ENCODE measurements at regions not wholly inside any gene's neighbourhood (a gene's known extent, or its start where the extent isn't known, plus 50 kb on each side); places are given as distances from the start of the nearest gene placed in this dataset.
"Not testable (repeated sequence)": the region's sequence is repeated elsewhere in the genome, so short reads cannot be mapped to it uniquely, and the experiment has no call there.

GRCh38 chr14:34177466-34177865 is 226.6 kb upstream of the EGLN3 start:
- no peak for DNase-seq (ENCODE audit: low read depth, low spot score)

DNA sequence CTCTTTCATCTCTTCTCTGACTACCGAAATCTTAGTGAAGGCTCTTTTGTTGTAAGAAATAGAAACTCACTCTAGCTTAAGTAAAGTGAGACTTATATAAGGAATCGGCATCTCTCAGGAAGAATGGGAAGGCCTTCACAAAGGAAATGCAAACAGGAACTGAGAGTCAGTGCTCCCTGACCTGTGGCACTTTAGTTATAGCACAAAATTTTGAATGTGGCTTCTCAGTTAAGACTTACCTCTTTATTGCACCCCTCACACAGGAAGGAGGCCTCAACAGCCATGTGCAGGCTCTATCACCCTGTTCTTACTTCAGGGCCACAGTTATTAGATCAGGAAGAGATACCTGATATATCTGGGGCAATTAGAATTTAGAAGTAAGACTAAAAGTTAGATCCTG is 224.7 kb upstream of the EGLN3 start:
- no peak for DNase-seq (ENCODE audit: low read depth, low spot score)

DNA sequence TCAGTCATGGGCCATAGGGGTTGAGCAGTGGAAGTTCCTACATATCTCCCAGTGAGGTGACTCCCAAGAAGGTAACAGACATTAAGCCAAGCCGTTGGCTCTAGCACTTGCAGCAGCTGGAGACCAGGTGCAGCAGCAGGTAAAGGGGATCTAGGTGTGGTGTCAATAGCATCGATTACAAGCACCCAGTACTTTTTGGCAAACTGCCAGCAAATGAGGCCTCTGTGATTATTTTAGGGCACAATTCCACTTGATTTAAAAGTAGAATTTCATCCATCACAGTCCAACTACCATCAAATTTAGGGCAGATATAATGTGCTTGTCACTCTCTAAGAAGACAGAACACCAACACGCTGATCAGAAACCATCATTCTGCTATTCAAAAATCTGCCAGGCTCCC is 224.1 kb upstream of the EGLN3 start:
- DNase-seq (ENCODE audit: low read depth, low spot score), result no peak

DNA sequence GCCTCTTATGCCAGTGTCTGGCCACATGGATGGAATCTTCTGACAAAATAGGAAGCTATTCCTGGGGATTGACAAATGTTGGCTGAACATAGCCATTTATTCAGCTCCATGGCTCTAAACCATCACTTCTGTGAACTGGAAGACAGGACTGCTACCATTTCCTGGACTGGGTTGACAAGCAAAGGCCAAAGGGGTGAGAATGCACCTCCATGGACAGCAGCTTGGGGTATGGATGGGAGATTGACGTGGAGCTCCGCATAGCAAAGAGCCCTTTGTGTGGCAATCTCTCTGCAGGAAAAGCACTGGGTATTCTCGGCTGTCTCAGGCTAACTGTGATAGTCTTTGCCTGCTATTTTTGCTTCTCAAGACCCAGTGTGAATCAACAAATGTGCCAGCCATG is 223.0 kb upstream of the EGLN3 start:
- DNase-seq (ENCODE audit: low read depth, low spot score), result no peak

- no peak for DNase-seq (ENCODE audit: low read depth, low spot score)
These were observed 221.9 kb upstream of the EGLN3 start for GRCh38 chr14:34172550-34173368.

DNA sequence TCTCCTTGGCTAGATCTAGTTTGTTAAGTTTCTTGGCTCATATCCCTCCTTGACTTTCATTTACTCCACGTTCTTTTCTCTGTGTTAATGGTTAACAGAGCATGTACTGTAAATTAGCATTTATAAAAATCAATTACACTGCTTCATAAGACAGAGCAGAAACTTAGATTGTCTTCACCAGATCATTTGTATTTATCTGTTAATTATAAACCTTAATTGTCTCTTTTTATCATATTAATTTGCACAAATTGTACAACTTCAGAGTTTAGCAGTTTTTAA is 221.2 kb upstream of the EGLN3 start:
- no peak for DNase-seq (ENCODE audit: low read depth, low spot score)

DNA sequence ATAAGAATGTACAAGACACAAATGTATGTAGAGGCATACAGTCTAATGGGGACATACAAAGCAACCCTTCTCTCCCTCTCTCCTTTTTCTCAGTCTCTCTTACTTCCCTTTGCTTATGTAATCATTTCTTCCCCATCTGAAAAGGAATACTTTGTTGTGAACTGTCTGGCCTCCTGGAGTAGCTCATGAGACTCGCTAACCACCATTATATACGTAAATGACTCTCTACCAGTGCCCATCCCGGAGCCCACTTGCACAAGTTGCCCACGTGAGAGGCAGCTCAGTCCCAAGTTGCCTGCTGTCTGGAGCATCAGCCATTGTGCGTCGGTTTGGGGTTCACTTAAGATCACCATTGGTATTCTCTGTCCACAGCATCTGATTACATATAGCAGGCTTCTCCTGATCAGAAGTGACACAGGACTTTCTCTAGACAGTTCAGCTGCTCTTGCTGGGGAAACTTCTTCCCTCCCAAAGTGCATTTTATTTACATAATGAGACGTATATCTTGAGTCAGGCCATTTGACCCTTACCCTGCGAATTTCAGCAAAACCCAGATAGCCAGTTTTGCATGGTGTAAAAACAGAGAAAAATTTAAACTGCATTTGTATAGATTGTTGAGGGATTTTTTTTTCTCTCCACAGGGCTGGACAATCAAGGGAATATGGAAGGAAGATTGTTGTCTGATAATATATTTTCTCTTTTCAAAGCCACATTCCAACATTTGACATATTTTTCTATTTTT is 220.7 kb upstream of the EGLN3 start:
- no peak for DNase-seq (ENCODE audit: low read depth, low spot score)

DNA sequence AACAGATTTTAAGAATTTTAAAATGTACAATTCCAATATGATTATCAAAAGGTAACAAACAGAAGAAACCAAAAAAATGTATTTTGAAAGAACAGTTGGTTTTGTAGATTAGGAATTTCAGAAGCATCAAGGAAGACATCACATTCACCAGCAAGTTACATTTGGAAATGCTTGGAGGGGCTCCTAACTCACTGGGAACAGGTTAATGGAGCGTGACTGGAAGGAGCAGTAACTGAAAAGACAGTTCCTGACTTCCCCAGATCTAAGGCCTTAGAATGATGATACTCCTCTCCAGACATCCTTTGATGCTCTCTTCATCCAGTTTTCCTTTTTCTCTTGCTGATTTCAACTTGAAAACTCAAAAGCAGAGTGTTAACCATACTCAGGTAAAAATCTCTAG is 220.0 kb upstream of the EGLN3 start:
- DNase-seq (ENCODE audit: low read depth, low spot score), result no peak

GRCh38 chr14:34169561-34169960 is 218.7 kb upstream of the EGLN3 start:
- DNase-seq (ENCODE audit: low read depth, low spot score), result no peak

GRCh38 chr14:34168656-34169055 is 217.8 kb upstream of the EGLN3 start:
- no peak for DNase-seq (ENCODE audit: low read depth, low spot score)

DNA sequence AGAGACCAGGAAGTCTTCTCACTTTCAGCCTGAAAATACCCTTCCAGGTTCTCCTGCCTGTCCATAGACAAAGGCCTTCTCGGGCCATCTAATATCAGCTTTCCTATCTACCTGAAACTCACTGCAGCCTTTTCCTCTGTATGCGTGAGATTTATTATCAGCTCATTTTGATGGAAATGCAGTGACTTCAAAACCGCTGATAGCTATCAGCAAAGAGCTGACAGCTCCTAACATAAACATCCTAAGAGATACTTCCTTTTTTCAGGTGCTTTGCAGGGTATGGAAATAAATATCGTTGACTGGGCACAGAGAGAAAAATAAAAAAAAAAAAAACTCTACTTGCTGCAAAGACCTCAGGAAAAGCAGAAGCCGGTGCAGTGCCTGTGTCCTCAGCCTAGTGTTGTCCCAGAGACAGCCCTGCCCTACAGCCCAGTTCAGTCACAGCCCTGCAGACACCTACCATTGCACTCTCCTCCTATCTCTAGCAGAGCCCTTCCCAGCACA is 215.0 kb upstream of the EGLN3 start:
- DNase-seq (ENCODE audit: low read depth, low spot score), result no peak

GRCh38 chr14:34164162-34164864 is 213.4 kb upstream of the EGLN3 start:
- no peak for DNase-seq (ENCODE audit: low read depth, low spot score)

GRCh38 chr14:34161351-34162082 is 210.6 kb upstream of the EGLN3 start:
- DNase-seq (ENCODE audit: low read depth, low spot score), result no peak

DNA sequence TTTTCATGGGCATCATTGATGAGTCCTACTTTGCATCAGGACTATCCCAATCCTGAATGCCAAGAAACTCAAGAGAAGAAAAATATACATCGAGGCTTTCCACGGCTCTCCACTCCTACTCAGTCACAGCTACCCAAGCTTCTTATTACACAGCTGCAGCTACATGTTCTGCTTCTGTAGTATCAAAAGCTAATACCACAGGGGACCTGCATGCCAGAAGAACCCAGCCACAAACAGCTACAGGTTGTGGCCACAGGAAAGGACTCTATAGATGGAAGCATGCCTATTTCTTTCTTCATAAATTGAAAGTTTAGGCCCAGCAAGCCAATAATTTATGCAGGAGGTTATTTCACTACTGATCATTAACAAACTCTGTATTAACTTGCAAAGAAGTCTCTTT is 209.7 kb upstream of the EGLN3 start:
- DNase-seq (ENCODE audit: low read depth, low spot score), result no peak

- no peak for DNase-seq (ENCODE audit: low read depth, low spot score)
These were observed 206.8 kb upstream of the EGLN3 start for GRCh38 chr14:34157651-34158050.

DNA sequence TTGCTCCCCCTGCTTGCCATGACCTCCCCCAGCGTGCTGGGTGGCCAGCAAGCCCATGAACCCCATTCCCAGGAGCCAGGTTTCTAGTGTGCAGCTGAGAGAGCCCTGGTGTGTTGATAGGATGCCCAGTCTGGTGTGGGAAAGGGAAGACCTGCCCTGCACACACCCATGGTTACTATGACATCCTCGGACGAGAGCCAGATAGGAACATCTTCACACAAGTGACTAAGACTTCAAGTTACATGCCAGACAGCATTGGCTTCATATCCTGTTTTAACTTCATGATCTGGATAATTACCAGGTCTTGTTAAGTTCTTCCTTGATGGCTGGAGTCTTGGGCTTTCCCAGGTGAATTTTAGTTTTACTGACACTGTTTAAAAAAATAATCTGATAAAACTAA is 196.6 kb upstream of the EGLN3 start:
- DNase-seq (ENCODE audit: low read depth, low spot score), result no peak

GRCh38 chr14:34140127-34140526 is 189.3 kb upstream of the EGLN3 start:
- not testable (repeated sequence) for DNase-seq (ENCODE audit: low read depth, low spot score)

DNA sequence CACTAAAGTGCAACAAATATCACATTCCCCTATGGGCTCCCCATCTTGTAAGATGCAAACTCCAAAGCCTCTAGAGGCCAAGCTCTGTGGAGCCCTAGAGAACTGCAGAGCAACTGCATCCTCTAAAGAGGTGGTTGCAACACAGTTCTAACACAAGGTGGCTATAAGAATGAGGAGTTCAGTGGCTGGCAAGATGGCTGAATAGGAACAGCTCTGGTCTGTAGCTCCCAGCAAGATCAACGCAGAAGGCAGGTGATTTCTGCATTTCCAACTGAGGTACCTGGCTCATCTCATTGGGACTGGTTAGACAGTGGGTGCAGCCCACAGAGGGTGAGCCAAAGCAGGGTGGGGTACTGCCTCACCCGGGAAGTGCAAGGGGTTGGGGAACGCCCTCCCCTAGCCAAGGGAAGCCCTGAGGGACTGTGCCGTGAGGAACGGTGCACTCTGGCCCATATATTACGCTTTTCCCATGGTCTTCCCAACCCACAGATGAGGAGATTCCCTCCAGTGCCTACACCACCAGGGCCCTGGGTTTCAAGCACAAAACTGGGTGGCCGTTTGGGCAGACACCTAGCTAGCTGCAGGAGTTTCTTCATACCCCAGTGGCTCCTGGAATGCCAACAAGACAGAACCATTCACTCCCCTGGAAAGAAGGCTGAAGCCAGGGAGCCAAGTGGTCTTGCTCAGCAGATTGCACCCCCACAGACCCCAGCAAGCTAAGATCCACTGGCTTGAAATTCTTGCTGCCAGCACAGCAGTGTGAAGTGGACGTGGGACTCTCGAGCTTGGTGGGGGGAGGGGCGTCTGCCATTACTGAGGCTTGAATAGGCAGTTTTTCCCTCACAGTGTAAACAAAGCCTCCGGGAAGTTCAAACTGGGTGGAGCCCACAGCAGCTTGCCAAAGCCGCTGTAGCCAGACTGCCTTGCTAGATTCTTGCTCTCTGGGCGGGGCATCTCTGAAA is 188.6 kb upstream of the EGLN3 start:
- DNase-seq (ENCODE audit: low read depth, low spot score), result not testable (repeated sequence)

- DNase-seq (ENCODE audit: low read depth, low spot score), result no peak
These were observed 187.3 kb upstream of the EGLN3 start for GRCh38 chr14:34138175-34138574.

GRCh38 chr14:34137001-34137745 is 186.3 kb upstream of the EGLN3 start:
- DNase-seq (ENCODE audit: low read depth, low spot score), result no peak
